ENCODE measurements at regions not wholly inside any gene's neighbourhood (a gene's known extent, or its start where the extent isn't known, plus 50 kb on each side); places are given as distances from the start of the nearest gene placed in this dataset.

- TF ChIP-seq EZH2 (IDR thresholded peaks at IDR 0.05) (no peak), POLR2AphosphoS5 (IDR thresholded peaks at IDR 0.05; ENCODE audit: borderline replicate concordance, low read depth, low read length) (no peak)
Measured at GRCh38 chr3:27567251-27567650, 83.1 kb upstream of the SLC4A7 start.

All from SK-N-MC (cell line).